HG03558 (cell line): ENCODE measurements at regions not wholly inside any gene's neighbourhood (a gene's known extent, or its start where the extent isn't known, plus 50 kb on each side); places are given as distances from the start of the nearest gene placed in this dataset.
"Not testable (repeated sequence)": the region's sequence is repeated elsewhere in the genome, so short reads cannot be mapped to it uniquely, and the experiment has no call there.

Source experiments
- ATAC-seq: cut with Tn5 transposase; IDR thresholded peaks from one replicate; pipeline ENCODE4 v1.9.1; 2021; ENCODE audit warnings: moderate number of reproducible peaks; ENCODE audit not compliant: unreplicated experiment; ENCODE audit errors: extremely low read depth

DNA sequence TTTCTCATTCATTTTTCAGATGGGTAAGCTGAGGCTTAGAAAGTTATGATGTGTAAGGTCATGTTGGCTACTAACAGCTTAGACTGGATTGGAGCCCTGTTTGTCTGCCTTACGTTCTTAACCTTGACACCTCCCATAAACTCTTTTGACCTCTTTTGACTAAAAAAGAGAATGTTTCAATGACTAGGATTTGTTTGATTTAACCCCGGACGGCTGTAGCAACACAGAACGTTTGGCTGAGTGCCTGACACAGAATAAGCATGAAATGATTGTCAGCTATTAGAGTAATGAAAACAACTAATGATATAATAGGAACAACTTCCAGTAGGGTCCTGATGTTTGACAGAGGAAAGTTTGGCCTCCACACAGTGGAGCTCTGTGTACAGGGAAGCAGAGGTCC lies 83.3 kb upstream of the PDZD8 start:
- ATAC-seq = no peak

DNA sequence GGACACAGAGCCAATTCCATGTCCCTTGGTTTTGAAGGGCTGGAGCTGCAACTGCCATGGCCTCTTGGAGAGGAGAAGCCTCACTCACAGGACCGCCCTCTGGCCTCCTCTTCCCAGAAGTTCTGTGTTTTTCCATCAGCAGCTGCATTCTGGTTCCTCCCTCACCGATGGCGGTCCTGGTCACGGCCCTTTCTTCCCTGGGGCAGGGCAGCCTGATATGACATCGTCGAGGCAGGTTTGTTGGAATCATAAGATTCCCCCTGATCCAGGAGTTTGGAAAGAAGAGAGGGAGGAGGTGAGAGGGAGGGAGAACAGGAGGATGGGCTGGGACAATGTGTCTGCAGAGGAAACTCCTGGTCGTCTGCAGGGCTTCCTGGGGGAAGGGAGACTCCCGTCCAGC lies 82.7 kb upstream of the PDZD8 start:
- ATAC-seq = no peak

DNA sequence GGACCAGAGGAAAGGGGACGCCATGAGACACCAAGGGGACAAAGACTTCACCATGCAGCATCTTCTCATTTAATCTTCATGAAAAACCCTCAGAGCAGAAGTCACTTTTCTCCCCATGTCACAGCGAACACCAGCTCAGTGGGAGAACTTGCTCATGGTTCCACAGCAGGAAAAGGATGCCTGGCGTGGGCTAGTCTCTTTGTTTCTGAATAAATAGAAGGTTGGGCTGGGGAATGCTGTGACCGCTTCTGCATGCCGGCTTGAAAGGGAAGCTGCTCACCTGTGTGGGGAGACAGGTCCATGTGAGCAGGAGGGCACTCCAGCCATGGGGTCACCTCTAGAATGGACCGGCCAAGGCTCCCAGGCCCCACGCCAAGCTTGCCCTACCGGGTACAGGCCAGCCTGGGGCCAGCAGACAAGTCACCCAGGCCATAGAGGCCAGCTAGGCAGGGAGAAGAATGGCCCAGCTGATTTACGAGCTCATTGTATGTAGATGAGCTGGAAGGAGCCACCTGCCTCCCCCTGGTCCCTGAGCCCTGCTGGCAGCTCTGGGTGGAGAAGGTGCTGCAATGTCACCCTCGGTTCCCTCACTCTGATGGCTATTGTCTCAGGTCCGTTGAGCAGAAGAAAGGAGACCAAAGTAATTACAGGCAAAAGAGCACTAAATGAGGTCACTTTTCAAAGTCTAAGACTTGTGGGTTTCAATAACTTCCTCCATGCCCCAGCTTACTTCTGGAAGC lies 82.0 kb upstream of the PDZD8 start:
- no peak for ATAC-seq

DNA sequence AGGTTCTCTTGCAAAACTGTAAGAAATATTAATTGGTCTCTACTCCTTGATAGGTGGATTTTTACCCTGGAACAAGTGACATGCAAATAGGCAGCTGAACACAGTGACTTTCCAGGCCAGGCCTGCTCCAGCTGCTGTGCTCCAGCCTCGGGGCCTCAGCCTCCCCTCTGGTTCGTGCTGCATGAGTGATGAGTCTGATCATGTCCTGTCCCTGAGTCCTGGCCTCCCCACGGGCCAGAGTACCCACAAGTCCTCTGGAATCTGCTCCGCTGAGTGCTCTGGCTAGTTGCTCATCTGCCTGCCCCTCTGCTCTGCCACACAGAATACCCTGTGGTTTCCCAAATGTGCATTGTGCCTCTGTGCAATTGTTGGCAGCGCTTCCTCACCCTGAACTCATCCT lies 80.1 kb upstream of the PDZD8 start:
- ATAC-seq = no peak

DNA sequence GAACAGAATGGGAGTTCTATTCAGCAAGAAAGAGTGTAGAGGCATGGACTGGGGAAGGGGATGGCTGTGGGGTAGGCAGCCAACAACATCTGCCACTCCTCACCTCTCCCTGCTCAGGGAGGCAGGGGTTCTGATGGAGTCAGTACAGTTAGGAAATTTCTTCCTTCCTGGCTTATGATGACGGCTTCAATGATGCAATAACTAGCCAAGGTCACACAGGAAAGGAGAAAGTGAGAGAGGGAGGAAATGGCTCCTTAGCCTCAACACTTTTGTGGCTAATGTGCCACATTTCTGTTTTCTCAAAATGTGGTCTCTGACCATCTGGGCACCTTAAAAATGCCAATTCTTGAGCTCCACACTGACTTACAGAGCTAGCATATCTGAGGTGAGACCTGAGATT lies 79.3 kb upstream of the PDZD8 start:
- ATAC-seq = no peak

DNA sequence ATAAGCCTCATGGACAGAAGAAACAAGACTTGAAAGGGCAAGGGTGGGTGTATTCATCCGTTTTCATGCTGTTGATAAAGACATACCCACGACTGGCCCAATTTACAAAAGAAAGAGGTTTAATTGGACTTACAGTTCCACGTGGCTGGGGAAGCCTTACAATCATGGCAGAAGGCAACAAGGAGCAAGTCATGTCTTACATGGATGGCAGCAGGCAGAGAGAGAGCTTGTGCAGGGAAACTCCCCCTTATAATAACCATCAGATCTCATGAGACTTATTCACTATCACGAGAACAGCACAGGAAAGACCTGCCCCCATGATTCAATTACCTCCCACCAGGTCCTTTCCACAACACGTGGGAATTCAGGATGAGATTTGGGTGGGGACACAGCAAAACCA lies 78.2 kb upstream of the PDZD8 start:
- not testable (repeated sequence) for ATAC-seq

DNA sequence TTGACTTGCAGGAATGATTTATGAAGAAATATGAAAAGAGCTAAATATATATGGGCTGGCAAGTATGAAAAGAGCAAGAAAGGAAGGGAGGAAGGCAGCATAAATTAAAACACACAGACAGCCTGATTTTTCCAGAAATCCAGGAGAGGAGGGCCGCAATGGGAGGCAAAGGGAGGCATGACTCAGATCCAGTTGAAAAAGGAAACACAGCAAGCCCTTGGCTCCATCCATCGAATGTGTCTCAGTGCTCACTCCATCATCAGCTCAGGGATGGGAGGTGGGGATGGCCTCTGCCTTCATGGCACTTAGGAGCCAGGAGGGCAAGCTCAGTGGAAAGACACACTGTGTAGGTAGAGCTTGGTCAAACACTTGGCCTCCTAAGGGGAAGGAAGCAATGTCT lies 75.7 kb upstream of the PDZD8 start:
- ATAC-seq = no peak

DNA sequence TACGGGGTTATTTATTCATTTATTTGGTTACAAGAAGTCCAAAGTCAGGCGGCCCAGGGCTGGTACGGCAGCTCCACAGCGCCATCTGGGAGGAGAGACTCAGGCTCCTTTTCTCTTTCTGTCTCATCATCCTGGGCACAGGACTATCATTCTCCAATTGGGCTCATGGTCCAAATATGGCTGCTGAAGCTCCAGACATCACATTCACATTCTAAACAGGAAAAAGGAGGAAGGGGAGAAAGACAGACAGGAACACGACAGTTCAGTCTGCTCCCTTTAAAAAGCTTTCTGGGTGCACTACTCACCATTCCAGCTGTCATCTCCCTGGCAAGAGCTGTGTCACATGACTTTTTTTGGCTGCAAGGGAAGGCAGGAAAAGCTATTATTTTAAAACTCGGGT lies 74.4 kb upstream of the PDZD8 start:
- no peak for ATAC-seq

DNA sequence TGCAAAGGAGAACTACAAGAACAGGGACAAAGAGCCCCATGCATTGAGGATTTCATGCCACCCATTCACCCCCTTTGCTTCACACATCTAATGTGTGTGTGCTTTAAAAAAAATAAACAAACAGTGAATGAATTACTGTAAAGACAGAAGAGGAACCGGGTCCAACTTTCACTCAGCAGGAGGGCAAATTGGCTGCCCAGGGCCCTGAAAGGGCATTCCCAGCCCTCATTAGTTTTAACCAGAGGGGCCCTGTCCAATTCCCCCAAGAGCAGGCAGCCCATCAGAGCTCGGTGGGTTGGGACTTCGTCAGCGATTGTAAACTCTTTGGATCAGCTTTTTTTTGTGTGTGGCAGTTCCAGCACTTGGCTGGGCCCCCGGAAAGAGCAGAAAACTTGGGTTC lies 73.6 kb upstream of the PDZD8 start:
- no peak for ATAC-seq

DNA sequence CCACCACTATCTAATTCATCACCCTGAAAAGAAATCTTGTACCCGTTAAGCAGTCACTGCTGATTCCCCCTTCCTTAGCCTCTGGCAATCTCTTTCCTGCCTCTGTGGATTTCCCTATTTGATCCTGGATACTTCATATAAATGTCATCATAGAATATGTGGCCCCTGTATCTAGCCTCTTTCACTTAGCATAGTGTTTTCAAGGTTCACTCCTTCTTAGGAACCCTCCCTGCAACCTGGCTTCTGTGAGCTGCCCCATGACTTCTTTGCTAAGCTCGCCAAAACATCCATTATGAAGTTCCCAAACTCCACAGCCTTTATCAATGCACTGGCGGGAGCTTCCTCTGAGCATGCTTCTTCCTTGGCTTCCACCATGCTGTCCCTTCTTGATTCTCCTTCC lies 70.8 kb upstream of the PDZD8 start:
- no peak for ATAC-seq

DNA sequence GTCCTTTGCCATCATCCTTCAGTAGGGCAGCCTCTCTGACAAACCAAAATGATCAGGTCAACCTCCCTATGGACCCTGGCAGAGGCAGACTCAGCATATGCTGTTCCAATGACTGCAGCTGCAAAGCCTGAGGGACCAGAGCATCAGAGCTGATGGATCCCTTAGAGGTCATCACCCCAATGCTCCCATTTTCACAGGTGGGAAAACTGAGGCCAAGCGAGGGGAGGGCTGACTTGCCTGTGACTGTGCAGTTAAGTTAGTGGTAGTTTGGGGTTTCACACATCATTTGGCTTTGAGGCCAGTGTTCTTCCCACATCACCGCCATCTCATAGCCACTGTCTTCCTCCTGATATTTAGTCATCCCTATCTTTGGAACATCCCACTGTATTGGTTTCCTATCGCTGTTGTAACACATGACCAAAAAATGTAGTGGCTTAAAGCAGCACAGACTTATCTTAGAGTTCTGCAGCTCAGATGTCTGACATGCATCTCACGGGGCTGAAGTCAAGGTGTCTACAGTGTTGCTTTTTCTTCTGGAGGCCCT lies 69.3 kb upstream of the PDZD8 start:
- no peak for ATAC-seq

DNA sequence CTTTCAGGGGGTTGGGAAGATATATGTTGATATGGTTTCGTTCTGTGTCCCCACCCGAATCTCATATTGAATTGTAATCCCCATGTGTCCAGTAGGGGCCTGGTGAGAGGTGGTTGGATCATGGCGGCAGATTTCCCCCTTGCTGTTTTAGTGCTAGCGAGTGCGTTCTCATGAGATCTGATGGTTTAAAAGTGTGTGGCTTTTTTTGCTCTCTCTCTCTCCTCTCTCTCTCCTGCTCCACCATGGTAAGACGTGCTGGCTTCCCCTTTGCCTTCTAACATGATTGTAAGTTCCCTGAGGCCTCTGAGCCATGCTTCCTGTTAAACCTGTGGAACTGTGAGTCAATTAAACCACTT lies 68.4 kb upstream of the PDZD8 start:
- no peak for ATAC-seq

DNA sequence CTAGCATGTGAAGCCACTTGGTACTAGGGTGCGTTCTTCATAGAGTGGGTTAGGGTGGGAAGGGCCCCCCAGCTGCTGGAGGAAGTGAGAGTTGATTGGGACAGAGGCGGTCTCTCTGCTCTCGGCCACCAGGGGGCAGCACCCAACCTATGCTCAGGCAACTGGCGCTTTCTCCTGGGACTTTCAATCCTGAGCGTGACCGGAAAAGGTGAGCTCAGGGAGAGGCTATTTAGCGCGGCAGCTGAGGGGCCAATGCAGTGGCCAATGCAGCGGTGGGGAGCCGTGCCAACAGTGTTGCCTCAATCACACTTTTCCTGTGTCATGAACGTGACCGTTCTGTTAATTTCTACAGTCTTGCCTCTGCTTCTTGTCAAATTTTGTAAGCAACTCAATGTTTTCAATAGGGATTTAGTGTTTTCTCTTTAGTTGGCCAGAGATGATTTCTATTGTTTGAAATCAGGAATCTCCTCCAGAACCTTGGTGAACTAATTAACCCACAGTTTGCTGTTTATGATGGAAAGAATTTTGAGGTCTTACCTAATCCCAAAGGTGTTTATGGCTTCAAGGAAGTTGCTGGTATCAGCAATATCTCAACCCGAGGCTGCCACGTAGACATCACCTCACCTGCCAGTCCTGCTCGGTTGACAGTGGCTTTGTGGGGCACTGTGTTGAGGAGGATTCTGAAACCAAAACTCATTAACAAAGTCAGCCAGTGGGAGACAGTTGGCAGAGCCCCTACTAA lies 67.9 kb upstream of the PDZD8 start:
- no peak for ATAC-seq

DNA sequence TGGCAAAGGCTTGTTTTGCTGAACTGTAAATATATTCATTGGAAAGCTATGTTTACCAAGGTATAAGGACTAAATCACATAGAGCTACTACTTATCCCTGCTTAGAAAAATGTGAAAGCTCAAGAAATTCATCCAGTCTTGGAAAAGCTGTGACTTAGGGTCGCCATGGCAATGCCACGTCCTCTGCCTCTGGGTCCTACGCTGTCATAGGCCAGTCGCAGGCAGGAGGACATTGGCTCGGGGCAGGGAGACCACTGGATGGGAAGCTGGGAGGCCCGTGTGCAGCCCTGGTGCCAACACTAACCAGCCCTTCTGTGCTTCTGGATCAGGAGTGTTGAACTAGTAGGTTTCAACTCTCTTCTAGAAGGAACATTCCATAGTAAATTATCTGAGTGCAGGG lies 67.3 kb upstream of the PDZD8 start:
- no peak for ATAC-seq

DNA sequence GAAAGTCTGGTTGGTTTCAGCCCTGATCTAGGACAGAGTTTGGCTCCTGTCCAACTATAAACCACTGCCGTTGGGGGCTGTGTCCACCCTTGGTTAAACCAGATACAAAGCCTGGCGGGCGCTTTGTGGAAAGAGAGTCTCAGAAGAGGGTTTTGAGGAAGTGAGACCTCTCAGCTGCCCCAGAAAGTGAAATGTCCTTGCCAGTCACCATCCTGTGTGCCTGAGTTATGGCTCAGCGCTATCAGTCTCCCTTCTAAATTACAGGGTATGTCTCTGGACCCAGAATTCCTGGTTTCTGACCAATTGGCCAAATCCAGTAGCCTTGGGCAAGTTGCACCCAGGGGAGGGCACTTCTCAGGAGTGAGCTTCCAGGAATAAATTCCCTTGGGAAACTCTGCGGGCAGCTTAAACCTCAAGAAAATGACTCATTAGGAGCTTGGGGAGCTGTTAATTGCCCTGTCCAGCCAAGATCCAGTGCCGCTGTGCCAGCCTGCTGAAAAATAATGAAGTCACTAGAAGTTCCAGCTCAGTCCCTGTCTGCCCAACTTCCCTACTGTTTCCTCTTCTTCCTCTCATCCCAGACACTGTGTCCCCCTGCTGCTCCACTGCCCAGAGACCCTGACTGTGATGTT lies 66.7 kb upstream of the PDZD8 start:
- no peak for ATAC-seq

DNA sequence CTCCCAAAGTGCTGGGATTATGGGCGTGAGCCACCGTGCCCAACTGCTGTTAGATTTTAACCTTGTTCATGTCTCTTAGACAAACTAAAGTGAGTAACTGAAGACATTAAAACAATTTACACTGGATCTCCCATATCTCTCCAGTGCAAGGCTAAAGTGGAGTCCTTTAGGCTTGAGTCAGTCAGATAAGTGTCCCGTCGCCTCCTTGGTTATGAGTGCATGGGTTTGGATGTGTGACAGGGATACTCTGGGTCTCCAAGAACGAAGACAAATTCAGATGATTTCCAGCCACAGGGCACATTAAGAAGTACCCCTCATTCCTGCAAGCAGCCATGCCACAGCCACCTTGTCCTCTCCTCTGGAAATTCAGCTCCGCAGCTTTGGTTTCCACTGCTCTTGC lies 66.1 kb upstream of the PDZD8 start:
- ATAC-seq = no peak

DNA sequence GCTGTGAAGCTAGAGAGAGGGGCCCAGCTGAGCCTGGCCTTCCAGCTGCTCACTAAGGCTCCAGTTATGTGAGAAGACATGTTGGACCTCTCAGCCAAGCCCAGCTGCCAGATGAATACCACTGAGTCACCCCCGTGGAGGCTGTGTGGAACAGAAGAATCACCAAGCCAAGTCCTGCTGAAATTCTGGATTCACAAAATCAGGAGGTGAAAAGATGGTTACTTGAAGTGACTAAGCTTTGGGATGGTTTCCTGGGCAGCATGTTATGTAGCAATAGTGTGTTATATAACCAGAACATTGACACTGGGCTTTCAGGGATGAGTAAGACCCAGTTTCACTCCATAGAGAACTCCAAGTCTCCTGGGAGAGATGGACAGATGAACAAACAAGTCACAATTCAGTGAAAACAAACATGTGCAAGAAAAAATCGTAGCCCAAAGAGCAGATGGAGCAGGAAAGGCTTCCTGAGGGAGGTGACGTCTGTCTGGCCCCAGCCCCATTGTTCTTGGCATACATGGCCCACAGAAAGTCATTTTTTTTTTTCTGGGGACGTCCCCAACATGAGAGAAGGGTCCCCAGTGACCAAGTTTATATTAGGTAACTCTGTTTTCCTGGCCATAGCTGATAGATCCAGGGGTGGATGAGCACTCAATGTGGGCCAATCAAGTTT lies 64.1 kb upstream of the PDZD8 start:
- no peak for ATAC-seq

DNA sequence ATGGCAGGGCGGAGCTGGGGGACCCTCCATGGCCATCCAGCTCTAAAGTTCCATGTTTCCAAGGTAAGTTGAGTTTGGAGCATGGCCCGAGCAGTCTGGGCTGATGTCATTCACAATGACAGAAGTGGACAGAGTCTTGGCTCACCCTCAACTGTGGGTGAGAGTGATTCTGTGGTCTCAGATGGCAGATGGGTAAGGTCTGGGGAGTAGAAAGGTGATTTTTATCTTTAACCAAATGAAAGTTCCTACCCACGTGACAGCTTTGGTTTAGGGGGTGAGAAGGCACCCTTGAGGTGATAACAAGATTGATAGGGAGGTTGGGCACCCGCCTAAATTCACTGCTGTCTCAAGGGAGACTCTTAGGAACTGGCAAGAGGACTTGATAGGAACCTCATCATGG lies 57.6 kb upstream of the PDZD8 start:
- no peak for ATAC-seq

DNA sequence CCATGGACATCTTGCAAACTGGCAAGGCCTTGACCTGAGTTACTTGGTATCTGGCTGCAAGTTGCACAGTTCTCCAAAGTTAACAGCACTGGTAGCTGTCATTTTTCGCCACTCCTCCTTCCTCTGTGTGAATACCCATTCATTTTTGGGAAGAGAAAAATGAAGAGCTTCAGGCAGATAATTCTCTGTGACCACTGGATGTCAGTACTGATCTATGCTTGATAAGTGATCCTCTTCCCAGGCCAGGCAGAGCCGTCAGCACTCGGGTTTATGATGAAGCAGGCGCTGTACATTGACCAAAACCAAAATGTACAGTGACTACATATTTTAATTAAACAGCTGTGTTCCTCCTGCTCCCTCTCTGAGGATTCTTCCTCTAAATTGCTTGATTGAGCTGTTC lies 55.9 kb upstream of the PDZD8 start:
- no peak for ATAC-seq

DNA sequence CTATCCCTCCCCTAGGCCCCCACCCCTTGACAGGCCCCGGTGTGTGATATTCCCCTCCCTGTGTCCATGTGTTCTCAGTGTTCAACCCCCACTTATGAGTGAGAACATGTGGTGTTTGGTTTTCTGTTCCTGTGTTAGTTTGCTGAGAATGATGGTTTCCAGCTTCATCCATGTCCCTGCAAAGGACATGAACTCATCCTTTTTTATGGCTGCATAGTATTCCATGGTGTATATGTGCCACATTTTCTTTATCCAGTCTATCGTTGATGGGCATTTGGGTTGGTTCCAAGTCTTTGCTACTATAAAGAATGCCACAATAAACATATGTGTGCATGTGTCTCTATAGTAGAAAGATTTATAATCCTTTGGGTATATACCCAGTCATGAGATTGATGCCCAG lies 55.3 kb upstream of the PDZD8 start:
- not testable (repeated sequence) for ATAC-seq
